ENCODE measurements at regions not wholly inside any gene's neighbourhood (a gene's known extent, or its start where the extent isn't known, plus 50 kb on each side); places are given as distances from the start of the nearest gene placed in this dataset.

GRCh38 chr18:67633939-67634338 lies 117.4 kb upstream of the DSEL start:
- Histone ChIP-seq H3K4me2 (ENCODE audit: low read length) (no peak overlapping the region), H3K36me3 (ENCODE audit: control insufficient read depth, low read length) (no peaks in the 10 kb centered on the region), H3K4me1 (ENCODE audit: control insufficient read depth, low read length) (no peaks in the 10 kb centered on the region), H3K9me2 (replicated peaks; ENCODE audit: control insufficient read depth, low read length) (no peaks in the 10 kb centered on the region), H3K27me3 (ENCODE audit: control insufficient read depth, low read length) (no peaks in the 10 kb centered on the region), H3K4me3 (ENCODE audit: low read length) (no peak overlapping the region), H3K27ac (ENCODE audit: low read depth, low read length) (no peak overlapping the region), H3K9me3 (ENCODE audit: control insufficient read depth, insufficient read depth, low read length) (no peaks in the 10 kb centered on the region; the same call in 1 of the 2 replicates), H3K79me2 (ENCODE audit: control insufficient read depth, low read length) (no peaks in the 10 kb centered on the region), H3F3A (ENCODE audit: control insufficient read depth, insufficient read depth) (no peaks in the 10 kb centered on the region), H4K20me1 (ENCODE audit: control insufficient read depth, insufficient read depth, low read depth, low read length) (no peaks in the 10 kb centered on the region)
- TF ChIP-seq, protein P1, sequence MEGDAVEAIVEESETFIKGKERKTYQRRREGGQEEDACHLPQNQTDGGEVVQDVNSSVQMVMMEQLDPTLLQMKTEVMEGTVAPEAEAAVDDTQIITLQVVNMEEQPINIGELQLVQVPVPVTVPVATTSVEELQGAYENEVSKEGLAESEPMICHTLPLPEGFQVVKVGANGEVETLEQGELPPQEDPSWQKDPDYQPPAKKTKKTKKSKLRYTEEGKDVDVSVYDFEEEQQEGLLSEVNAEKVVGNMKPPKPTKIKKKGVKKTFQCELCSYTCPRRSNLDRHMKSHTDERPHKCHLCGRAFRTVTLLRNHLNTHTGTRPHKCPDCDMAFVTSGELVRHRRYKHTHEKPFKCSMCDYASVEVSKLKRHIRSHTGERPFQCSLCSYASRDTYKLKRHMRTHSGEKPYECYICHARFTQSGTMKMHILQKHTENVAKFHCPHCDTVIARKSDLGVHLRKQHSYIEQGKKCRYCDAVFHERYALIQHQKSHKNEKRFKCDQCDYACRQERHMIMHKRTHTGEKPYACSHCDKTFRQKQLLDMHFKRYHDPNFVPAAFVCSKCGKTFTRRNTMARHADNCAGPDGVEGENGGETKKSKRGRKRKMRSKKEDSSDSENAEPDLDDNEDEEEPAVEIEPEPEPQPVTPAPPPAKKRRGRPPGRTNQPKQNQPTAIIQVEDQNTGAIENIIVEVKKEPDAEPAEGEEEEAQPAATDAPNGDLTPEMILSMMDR (IDR thresholded peaks at IDR 0.05; ENCODE audit: low read depth, low read length, poor library complexity, severe bottlenecking), result no peak
- TF ChIP-seq EZH2phosphoT487 (IDR thresholded peaks at IDR 0.05; ENCODE audit: borderline replicate concordance, low read length), result no peak

GRCh38 chr18:67621906-67622305 lies 105.4 kb upstream of the DSEL start:
- no peaks in the 10 kb centered on the region for H3K9me3 ChIP-seq (ENCODE audit: control insufficient read depth, insufficient read depth, low read length)
- no peaks in the 10 kb centered on the region for H3K27me3 ChIP-seq (ENCODE audit: control insufficient read depth, low read length)
- no peaks in the 10 kb centered on the region for H3F3A ChIP-seq (ENCODE audit: control insufficient read depth, insufficient read depth)
- H3K27ac ChIP-seq (ENCODE audit: low read depth, low read length), result no peak overlapping the region
- no peaks in the 10 kb centered on the region for H3K9me2 ChIP-seq (replicated peaks; ENCODE audit: control insufficient read depth, low read length)
- H3K4me3 ChIP-seq (ENCODE audit: low read length), result no peak overlapping the region
- no peaks in the 10 kb centered on the region for H3K79me2 ChIP-seq (ENCODE audit: control insufficient read depth, low read length)
- TF ChIP-seq EZH2phosphoT487 (IDR thresholded peaks at IDR 0.05; ENCODE audit: borderline replicate concordance, low read length), result no peak
- TF ChIP-seq, protein P1 (IDR thresholded peaks at IDR 0.05; ENCODE audit: low read depth, low read length, poor library complexity, severe bottlenecking), result no peak
- H3K4me1 ChIP-seq (ENCODE audit: control insufficient read depth, low read length), result no peaks in the 10 kb centered on the region
- H3K36me3 ChIP-seq (ENCODE audit: control insufficient read depth, low read length), result no peaks in the 10 kb centered on the region
- no peaks in the 10 kb centered on the region for H4K20me1 ChIP-seq (ENCODE audit: control insufficient read depth, insufficient read depth, low read depth, low read length)
- no peak overlapping the region for H3K4me2 ChIP-seq (ENCODE audit: low read length)

- Histone ChIP-seq H3K27ac (ENCODE audit: low read depth, low read length) (no peak overlapping the region), H3K4me3 (ENCODE audit: low read length) (no peak overlapping the region), H3K36me3 (ENCODE audit: control insufficient read depth, low read length) (no peaks in the 10 kb centered on the region), H3K27me3 (ENCODE audit: control insufficient read depth, low read length) (no peaks in the 10 kb centered on the region), H3K4me1 (ENCODE audit: control insufficient read depth, low read length) (no peaks in the 10 kb centered on the region), H3K4me2 (ENCODE audit: low read length) (no peak overlapping the region), H3K79me2 (ENCODE audit: control insufficient read depth, low read length) (no peaks in the 10 kb centered on the region), H3K9me2 (replicated peaks; ENCODE audit: control insufficient read depth, low read length) (no peaks in the 10 kb centered on the region), H4K20me1 (ENCODE audit: control insufficient read depth, insufficient read depth, low read depth, low read length) (no peaks in the 10 kb centered on the region), H3F3A (ENCODE audit: control insufficient read depth, insufficient read depth) (no peaks in the 10 kb centered on the region), H3K9me3 (ENCODE audit: control insufficient read depth, insufficient read depth, low read length) (no peaks in the 10 kb centered on the region)
- TF ChIP-seq, protein P1 (IDR thresholded peaks at IDR 0.05; ENCODE audit: low read depth, low read length, poor library complexity, severe bottlenecking), result no peak
- TF ChIP-seq EZH2phosphoT487 (IDR thresholded peaks at IDR 0.05; ENCODE audit: borderline replicate concordance, low read length), result no peak
Measured at GRCh38 chr18:67621049-67621713, 104.7 kb upstream of the DSEL start.
